HL-60 (cell line): ENCODE measurements at regions not wholly inside any gene's neighbourhood (a gene's known extent, or its start where the extent isn't known, plus 50 kb on each side); places are given as distances from the start of the nearest gene placed in this dataset.

Experiments used
- DNase-seq, 2 experiments: peaks; one replicate each; pipeline ENCODE4 v3.0.0-alpha.2; 2010 to 2020; ENCODE audit warnings: low read depth in 1 of 2, low spot score in 1 of 2
- H3K27ac ChIP-seq: fragments of 250-450 bp; sonication (Bioruptor Pico); replicated peaks from 2 replicates; pipeline ENCODE4 v1.5.1; 2020; ENCODE audit warnings: mild to moderate bottlenecking, moderate library complexity
- H3K27me3 ChIP-seq: fragments of 250-450 bp; sonication (Bioruptor Pico); 2 replicates; pipeline ENCODE4 v1.5.1; 2021; ENCODE audit warnings: mild to moderate bottlenecking, moderate library complexity; ENCODE audit not compliant: insufficient read depth, poor library complexity, severe bottlenecking
- H3K4me3 ChIP-seq: replicated peaks from 2 replicates; pipeline ENCODE4 v1.5.1; 2011; ENCODE audit warnings: mild to moderate bottlenecking, control low read depth, low read length; ENCODE audit not compliant: insufficient read depth
- CTCF ChIP-seq: IDR thresholded peaks from one replicate; pipeline ENCODE4 v1.5.1; 2011; ENCODE audit warnings: low read length, control low read depth, inconsistent platforms; ENCODE audit not compliant: insufficient read depth
- GABPA ChIP-seq: IDR thresholded peaks from 2 replicates; pipeline ENCODE4 v1.6.1; 2012; ENCODE audit warnings: low read depth
- POLR2AphosphoS5 ChIP-seq: IDR thresholded peaks from 2 replicates; pipeline ENCODE4 v1.6.1; 2012; ENCODE audit warnings: low read depth
- REST ChIP-seq: IDR thresholded peaks from 2 replicates; pipeline ENCODE4 v1.6.1; 2012; ENCODE audit warnings: low read depth; ENCODE audit not compliant: insufficient replicate concordance
- SPI1 ChIP-seq: IDR thresholded peaks from 2 replicates; pipeline ENCODE4 v1.6.1; 2012; ENCODE audit warnings: low read depth, mild to moderate bottlenecking, borderline replicate concordance

- TF ChIP-seq GABPA (no peak), SPI1 (no peak), POLR2AphosphoS5 (no peak), REST (no peak), CTCF (peak; percentile 4)
- DNase-seq = peak in 1 of 2 experiments; percentile 64
- H3K27me3 ChIP-seq = no peaks in the 10 kb centered on the region
- no peak overlapping the region for H3K27ac ChIP-seq
- no peak overlapping the region for H3K4me3 ChIP-seq
Measured at GRCh38 chr3:167102071-167102470, 278.0 kb downstream of the ZBBX start.

GRCh38 chr3:167100651-167101050 is 279.4 kb downstream of the ZBBX start:
- DNase-seq = no peak
- Histone ChIP-seq H3K4me3 (no peak overlapping the region), H3K27me3 (no peaks in the 10 kb centered on the region), H3K27ac (no peak overlapping the region)
- no peak for TF ChIP-seq POLR2AphosphoS5
- no peak for TF ChIP-seq REST
- TF ChIP-seq SPI1 = no peak
- no peak for TF ChIP-seq GABPA
- TF ChIP-seq CTCF = no peak

- Histone ChIP-seq H3K27me3 (no peaks in the 10 kb centered on the region), H3K4me3 (no peak overlapping the region), H3K27ac (no peak overlapping the region)
- no peak for DNase-seq
- TF ChIP-seq GABPA = no peak
- TF ChIP-seq CTCF = no peak
- TF ChIP-seq POLR2AphosphoS5 = no peak
- no peak for TF ChIP-seq REST
- TF ChIP-seq SPI1 = no peak
Measured at GRCh38 chr3:167100200-167100599, 279.9 kb downstream of the ZBBX start.
